ENCODE measurements at regions not wholly inside any gene's neighbourhood (a gene's known extent, or its start where the extent isn't known, plus 50 kb on each side); places are given as distances from the start of the nearest gene placed in this dataset.
"Not testable (repeated sequence)": the region's sequence is repeated elsewhere in the genome, so short reads cannot be mapped to it uniquely, and the experiment has no call there.

DNA sequence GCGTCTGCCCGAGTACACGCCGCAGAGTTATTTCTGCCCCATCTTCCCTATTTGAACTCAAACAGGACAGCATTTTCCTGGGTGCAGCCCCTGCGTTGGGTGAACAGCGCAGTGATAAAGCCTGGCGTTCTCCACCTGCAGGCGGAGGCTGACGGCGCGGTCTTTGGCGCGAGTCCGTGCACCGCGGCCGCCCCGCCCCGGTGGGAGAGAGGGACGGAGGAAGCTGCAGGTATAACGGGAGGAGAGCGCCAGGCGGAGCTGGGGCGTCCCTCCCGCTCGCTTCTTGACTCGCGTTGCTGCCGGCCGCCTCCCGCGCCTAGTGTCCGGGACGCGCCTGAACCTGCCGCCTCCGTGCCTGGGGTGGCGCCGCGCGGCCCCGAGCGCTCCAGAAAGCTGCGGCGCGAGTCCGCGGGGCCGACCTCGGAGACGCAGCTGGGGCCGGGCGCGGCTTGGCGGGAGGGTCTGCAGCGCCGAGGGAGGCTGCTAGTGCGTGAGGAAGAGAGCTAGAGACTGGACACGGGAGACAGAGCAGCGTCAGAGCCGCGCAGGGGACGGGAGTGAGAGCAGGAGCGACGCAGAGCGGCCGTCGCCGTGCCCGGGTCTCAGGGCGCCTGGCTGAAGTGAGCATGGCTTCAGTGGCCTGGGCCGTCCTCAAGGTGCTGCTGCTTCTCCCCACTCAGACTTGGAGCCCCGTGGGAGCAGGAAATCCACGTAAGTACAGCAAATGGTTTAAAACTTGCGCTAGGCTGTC is 140.7 kb downstream of the SPATA31A7 start:
- DNase-seq (ENCODE audit: low read depth, low spot score) = not testable (repeated sequence)
- H3K27ac ChIP-seq = peak overlapping the region; percentile 38

DNA sequence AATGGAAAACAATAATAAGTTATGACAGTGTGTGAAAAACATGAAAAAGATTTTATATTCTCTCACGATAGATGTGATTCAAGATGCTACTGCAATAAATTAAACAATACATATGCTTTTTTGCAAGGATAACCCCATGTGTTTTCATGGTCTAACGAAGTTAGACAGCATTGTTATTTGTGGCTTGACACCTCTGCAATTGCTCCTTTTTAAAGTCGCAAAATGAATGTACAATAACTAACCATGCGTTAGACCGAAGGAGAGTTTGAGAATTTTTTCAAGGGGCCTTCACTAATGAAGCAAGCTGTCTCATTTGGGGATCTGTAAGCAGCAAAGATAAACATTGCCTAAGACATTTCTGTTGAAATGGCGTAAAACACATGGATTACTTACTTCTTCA is 167.1 kb downstream of the SPATA31A7 start:
- not testable (repeated sequence) for H3K27ac ChIP-seq; DNase-seq (ENCODE audit: low read depth, low spot score)

DNA sequence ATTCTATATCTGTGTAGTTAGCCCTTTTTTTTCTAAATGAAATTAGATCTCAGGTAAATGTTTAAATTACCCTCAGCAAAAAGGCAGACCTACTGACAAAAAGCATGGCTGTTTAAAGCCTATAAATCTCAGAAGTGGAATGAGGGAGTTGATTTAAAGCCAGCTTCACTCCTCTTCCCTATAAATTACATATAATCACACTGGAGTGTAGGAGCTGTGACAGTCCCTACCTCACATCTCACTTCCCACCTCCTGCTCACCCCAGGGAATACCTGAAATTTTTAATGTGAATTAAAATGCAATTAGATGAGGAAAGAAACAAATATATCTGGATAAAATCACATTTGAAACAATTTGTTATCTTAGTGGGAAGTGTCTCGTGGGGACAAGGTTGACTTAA is 184.6 kb downstream of the SPATA31A7 start:
- not testable (repeated sequence) for DNase-seq (ENCODE audit: low read depth, low spot score); H3K27ac ChIP-seq

DNA sequence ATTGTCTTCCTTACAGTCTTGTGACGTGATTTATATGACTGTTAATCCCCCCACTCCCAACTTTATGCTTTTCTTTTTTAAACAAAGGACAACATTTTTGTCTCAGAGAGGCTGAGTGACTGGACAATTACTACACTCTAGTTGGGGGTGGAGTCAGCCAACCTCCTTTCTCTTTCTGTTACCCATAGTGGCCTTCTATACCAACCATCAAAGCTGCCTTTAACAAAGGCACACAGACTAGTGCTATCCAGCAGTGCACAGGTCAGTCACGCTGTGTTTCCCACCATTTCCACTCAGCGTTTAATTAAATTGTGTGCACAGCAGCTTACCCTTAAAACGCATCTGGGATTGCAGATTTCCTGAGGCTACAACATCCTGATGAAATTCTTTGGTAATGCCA is 186.3 kb downstream of the SPATA31A7 start:
- H3K27ac ChIP-seq; DNase-seq (ENCODE audit: low read depth, low spot score): not testable (repeated sequence)

DNA sequence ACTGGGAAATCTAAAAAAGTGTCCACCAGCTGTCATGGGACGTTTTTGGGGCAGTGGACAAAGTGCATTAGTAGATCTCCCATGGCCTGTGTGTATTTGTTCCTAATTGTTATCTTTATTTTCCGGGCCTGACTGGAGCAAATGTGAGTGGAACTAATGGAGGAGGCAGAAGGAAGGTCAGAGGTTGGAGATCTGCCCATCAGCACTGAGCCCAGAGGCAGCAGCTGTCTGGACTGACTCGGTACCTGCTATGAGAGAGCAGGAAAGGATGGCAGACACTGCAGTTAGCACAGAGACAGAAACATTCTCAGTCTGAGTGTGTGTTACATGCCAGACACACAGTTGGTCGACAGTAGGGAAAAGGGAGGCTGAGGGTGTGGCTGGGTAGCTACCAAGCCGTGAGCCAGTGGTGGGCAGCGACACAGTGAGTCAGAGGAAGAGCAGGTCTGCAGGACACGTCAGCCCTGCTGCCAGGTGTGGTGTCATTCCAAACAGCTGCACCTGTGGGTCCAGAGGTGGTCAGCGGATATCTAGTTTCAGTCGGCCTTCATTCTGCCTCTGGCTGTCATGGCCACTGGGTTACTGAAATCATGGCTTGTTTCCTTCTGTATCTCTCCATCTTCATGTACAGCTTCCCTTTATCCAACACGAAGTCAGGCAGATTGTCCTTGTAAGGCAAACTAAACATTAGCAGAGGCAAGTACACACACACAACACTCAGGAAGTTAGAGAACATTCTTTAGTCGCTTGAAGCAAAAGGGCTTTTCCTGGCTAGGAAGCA is 196.4 kb downstream of the SPATA31A7 start:
- peak overlapping the region; percentile 31 for H3K27ac ChIP-seq

DNA sequence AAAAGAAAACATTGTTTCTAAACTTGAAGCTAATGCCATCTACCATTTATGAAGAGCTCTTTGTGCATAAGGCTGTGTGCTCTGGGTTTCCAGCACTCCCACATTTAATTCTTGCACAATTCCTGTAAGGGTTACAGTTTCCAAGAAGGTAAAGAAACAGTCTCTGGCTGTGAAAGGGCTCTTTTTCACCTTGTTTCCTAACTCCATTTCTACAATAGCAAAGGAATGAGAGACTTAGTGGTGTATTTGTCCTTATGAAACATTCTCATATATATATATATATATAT is 196.9 kb downstream of the SPATA31A7 start:
- H3K27ac ChIP-seq = peak overlapping the region; percentile 31
- DNase-seq (ENCODE audit: low read depth, low spot score) = not testable (repeated sequence)

More for the DNA sequence above, 196.4 kb downstream of the SPATA31A7 start:
- DNase-seq (ENCODE audit: low read depth, low spot score) = not testable (repeated sequence)

DNA sequence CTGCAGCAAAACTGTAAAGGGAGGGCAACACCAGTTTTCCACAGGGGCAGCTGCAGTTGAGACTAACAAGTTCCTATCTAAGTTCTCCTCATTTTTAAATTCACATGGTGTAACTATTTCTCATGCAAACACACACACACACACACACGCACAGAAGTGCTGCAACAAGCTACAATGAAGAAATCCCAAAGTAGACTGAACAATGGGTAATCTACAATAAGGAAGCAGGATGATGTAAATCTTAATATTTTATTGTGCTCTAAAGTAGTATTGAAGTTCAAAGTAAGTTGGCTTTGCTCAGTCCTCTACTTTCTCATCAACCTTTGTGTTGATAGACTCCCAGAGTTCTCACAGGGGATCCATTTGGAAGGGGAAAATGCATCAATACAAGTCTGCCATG is 212.9 kb downstream of the SPATA31A7 start:
- DNase-seq (ENCODE audit: low read depth, low spot score); H3K27ac ChIP-seq: not testable (repeated sequence)

DNA sequence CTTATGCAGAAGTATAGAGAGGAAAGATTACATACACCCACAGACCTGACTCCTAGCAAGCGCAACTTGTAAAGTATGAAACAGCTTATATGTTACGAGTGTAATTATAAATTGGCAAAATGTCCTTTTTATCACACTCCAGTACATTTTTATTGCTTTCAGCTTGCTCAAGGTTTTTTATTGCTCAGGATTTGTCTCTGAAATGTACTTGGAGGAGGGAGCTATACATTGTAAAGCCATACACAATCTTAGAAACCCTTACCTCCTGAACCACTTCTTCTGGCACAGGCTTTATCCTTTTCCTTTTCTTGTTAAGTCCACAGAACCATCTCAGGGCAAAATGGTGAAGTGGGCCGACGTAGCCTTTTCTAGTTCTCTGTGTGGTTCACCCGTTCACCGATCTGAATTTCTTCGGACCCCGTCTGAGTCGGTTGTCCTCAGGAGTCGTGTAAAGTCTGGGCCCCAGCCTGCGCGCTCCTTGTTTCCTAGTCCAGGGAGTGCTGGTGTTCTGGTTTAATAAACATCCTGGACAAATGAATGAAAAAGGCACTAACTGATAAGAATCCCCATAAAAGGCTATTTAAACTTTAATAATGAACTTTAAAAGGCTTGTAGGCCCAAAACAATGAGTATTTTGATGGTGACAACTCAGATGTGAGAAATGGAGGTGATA is 222.2 kb downstream of the SPATA31A7 start:
- DNase-seq (ENCODE audit: low read depth, low spot score); H3K27ac ChIP-seq: not testable (repeated sequence)

DNA sequence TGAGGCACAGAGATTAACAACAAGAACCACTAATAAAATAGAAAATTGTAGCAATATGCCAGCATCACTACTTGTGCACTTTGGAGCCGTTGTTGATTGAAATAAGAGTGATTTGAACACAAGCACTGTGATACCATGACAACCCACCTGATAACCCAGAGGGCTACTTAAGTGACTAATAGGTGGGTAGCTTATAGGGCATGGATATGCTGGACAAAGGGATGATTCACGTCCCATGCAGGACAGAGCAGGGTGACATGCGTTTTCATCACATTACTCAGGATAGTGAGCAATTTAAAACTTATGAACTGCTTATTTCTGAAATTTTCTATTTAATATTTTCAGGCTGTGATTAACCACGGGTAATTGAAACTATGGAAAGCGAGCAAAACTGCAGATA is 222.9 kb downstream of the SPATA31A7 start:
- not testable (repeated sequence) for DNase-seq (ENCODE audit: low read depth, low spot score); H3K27ac ChIP-seq

DNA sequence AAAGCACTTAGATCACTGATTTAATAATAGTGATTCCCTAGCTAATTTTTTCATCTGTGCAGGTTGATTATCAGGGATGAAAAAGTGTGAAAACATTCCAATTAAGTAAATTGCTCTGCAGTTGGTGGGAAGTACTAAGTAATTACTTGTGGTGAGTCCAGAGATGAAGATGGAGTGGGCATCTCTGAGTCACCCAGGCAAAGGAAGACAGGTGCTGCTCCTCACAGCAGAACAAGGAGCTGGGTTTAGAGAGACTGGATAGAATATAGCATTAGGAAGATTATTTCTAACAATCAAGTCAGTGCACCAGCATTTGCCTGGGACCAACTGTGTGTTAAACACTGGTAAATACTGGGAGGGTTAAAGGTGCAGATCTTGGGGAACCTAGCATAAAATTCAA is 228.3 kb downstream of the SPATA31A7 start:
- not testable (repeated sequence) for H3K27ac ChIP-seq; DNase-seq (ENCODE audit: low read depth, low spot score)

DNA sequence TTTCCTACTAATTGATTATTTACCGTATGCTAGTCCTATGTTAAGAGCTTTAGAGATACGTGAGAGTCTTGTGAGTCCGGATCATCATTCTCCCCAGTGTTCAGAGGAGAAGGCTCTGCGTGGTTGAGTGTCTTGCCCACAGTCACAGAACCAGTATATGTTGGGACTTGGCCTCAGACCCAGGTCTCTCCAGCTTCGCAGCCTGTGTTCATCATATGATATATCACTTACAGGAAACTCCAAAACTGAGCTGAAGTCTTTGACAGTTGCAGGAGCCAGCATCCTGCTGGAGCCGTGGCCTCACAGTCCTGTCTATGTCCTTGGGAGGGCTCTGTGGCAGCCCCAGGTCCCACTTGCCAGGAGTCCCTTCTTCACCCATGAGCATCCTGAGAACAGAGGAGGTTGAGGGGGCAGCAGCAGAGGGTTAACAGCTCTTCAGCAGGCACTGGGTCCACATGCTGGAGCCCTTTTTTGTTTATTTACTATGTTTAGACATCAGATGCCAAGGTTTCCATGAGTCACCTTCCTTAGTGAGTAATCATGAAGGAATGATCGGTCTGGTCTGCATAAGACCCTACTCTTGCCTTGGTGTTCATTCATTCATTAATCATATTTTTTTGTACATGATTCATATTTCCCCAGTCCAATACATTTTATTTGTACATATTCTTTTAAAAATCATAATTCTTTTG is 230.6 kb downstream of the SPATA31A7 start:
- not testable (repeated sequence) for H3K27ac ChIP-seq; DNase-seq (ENCODE audit: low read depth, low spot score)

DNA sequence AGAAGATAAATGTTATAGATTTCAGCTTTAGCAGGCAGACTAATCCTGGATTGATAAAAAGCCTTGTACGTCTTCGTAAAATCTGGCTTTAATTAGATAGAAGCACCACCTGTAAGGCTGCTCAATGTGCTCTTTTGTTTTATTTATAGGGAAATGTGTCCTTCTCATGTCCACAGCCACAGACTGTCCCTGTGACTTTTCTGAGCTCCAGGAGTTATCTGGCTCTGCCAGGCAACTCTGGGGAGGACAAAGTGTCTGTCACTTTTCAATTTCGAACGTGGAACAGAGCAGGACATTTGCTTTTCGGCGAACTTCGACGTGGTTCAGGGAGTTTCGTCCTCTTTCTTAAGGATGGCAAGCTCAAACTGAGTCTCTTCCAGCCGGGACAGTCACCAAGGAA is 257.4 kb downstream of the SPATA31A7 start:
- DNase-seq (ENCODE audit: low read depth, low spot score); H3K27ac ChIP-seq: not testable (repeated sequence)

DNA sequence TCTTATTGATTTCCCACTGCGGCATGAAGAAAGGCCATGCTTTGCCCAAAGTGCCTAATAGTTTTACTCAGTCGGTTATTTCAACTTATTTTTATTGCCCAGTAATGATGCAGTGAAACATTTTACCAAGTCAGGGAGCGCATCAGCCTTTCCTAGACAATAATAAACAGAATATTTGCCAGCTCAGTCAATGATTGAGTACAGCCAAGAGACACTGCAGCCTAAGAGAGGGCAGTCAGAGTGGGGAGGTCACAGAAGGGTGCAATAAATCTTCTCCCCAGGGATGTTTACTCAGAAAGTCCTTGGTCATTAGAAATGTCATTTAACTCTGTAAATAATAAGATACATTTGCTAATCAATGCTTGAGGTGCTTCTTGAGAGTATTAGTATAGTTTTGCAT is 271.0 kb downstream of the SPATA31A7 start:
- DNase-seq (ENCODE audit: low read depth, low spot score); H3K27ac ChIP-seq: not testable (repeated sequence)

All from epithelial cell of prostate (primary cell).